GM12878 (cell line): ENCODE measurements at regions not wholly inside any gene's neighbourhood (a gene's known extent, or its start where the extent isn't known, plus 50 kb on each side); places are given as distances from the start of the nearest gene placed in this dataset.

Experiments
- ATAC-seq: fragments of 200-7000 bp; cut with Tn5 transposase; 3 replicates; pipeline ENCODE4 v1.9.1; 2020; ENCODE audit warnings: mild to moderate bottlenecking, moderate library complexity
- BruUV-seq: library from RNA; stranded (reverse); fragments of 400-500 nt; replicated peaks from 2 replicates; lab custom pipeline; 2021; lab: Mats Ljungman, UMichigan
- CTCF ChIA-PET: fragments of 300-600 bp; sonication (Branson Sonifier 250); formaldehyde crosslinking; extraction: SDS; loops from one replicate; lab custom pipeline; 2021; ENCODE audit warnings: inconsistent platforms; lab: Yijun Ruan, JAX
- POLR2A ChIA-PET: fragments of 350-600 bp; formaldehyde crosslinking; extraction: SDS; loops from one replicate; lab custom pipeline; 2021; ENCODE audit warnings: inconsistent platforms; lab: Charles Lee
- RAD21 ChIA-PET: fragments of 300-600 bp; sonication (Branson Sonifier 250); formaldehyde crosslinking; loops from one replicate; lab custom pipeline; 2023; ENCODE audit warnings: antibody characterized with exemption; ENCODE audit not compliant: unreplicated experiment; lab: Charles Lee
- SMC1A ChIA-PET: fragments of 300-600 bp; sonication (Branson Sonifier 250); formaldehyde crosslinking; loops from one replicate; lab custom pipeline; 2023; ENCODE audit not compliant: unreplicated experiment, uncharacterized antibody; lab: Charles Lee
- DNase-seq: peaks from one replicate; pipeline ENCODE4 v3.0.0-alpha.2; 2011; ENCODE audit warnings: low read depth, low spot score
- FAIRE-seq: peaks from 3 replicates; lab custom pipeline; 2011; peaks lifted over from hg19 to GRCh38; lab: Jason Lieb, UNC
- H2AFZ ChIP-seq: 2 replicates; pipeline ENCODE4 v1.6.0; 2011; ENCODE audit warnings: low read depth, low read length, control low read depth; ENCODE audit not compliant: control insufficient read depth
- H3K27ac ChIP-seq: 2 replicates; pipeline ENCODE4 v1.5.1; 2011; ENCODE audit warnings: control low read depth; ENCODE audit not compliant: control insufficient read depth, insufficient read depth
- H3K27me3 ChIP-seq, 2 experiments: replicated peaks in 1 of 2; 2 replicates each; pipeline versions ENCODE4 v1.6.0 to v1.6.1; 2011; ENCODE audit warnings: low read length in 1 of 2; ENCODE audit not compliant: control insufficient read depth in 2 of 2, insufficient read depth in 2 of 2
- H3K36me3 ChIP-seq, 2 experiments: 2 replicates each; pipeline ENCODE4 v1.5.1; 2011; ENCODE audit warnings: low read length in 1 of 2; ENCODE audit not compliant: control insufficient read depth in 2 of 2, insufficient read depth in 2 of 2
- H3K4me1 ChIP-seq: 2 replicates; pipeline ENCODE4 v1.6.1; 2011; ENCODE audit warnings: mild to moderate bottlenecking, low read length, moderate library complexity, mixed read lengths; ENCODE audit not compliant: control insufficient read depth, insufficient read depth
- H3K4me2 ChIP-seq: 2 replicates; pipeline ENCODE4 v1.6.0; 2011; ENCODE audit warnings: control low read depth; ENCODE audit not compliant: control insufficient read depth, insufficient read depth
- H3K4me3 ChIP-seq: fragments of 200-600 bp; sonication (generic); 2 replicates; pipeline ENCODE4 v1.5.1; 2016
- H3K79me2 ChIP-seq: 2 replicates; pipeline ENCODE4 v1.6.0; 2011; ENCODE audit warnings: low read length; ENCODE audit not compliant: control insufficient read depth, insufficient read depth
- H3K9ac ChIP-seq: 2 replicates; pipeline ENCODE4 v1.8.0; 2011; ENCODE audit warnings: low read length, control low read depth, mixed read lengths; ENCODE audit not compliant: control insufficient read depth, insufficient read depth
- H3K9me3 ChIP-seq: replicated peaks from 3 replicates; pipeline ENCODE4 v1.5.1; 2011; ENCODE audit warnings: mild to moderate bottlenecking, low read length; ENCODE audit not compliant: control insufficient read depth, insufficient read depth
- H4K20me1 ChIP-seq: 2 replicates; pipeline ENCODE4 v1.6.0; 2011; ENCODE audit not compliant: control insufficient read depth, insufficient read depth
- ASH2L ChIP-seq: fragments of 300-600, 200-600 bp; sonication (generic); IDR thresholded peaks from 2 replicates; pipeline ENCODE4 v1.6.1; 2017; ENCODE audit warnings: low read depth, mild to moderate bottlenecking, borderline replicate concordance
- ATF7 ChIP-seq: fragments of 450-650 bp; IDR thresholded peaks from 2 replicates; pipeline ENCODE4 v1.6.1; 2016; ENCODE audit warnings: low read depth, mild to moderate bottlenecking
- DPF2 ChIP-seq: fragments of 450-650 bp; IDR thresholded peaks from 2 replicates; pipeline ENCODE4 v1.6.1; 2017; ENCODE audit warnings: mild to moderate bottlenecking
- FOXK2 ChIP-seq: fragments of 450-650 bp; IDR thresholded peaks from 2 replicates; pipeline ENCODE4 v1.6.1; 2017; ENCODE audit warnings: mild to moderate bottlenecking, moderate library complexity
- MEF2A ChIP-seq: IDR thresholded peaks from 2 replicates; pipeline ENCODE4 v1.6.1; 2011; ENCODE audit warnings: low read depth, mild to moderate bottlenecking, low read length, moderate library complexity; ENCODE audit not compliant: insufficient read depth
- NFXL1 ChIP-seq: fragments of 450-650 bp; IDR thresholded peaks from 2 replicates; pipeline ENCODE4 v1.6.1; 2017; ENCODE audit warnings: antibody characterized with exemption, mild to moderate bottlenecking, borderline replicate concordance
- NR2C1 ChIP-seq: fragments of 450-650 bp; IDR thresholded peaks from 2 replicates; pipeline ENCODE4 v1.6.1; 2017; ENCODE audit warnings: antibody characterized with exemption, mild to moderate bottlenecking, moderate library complexity
- RAD21 ChIP-seq: IDR thresholded peaks from 2 replicates; pipeline ENCODE4 v1.6.1; 2011; ENCODE audit warnings: mild to moderate bottlenecking, low read depth, low read length, moderate library complexity; ENCODE audit not compliant: insufficient read depth
- RCOR1 ChIP-seq: conservative IDR thresholded peaks from 2 replicates; pipeline ENCODE4 v1.6.1; 2012; ENCODE audit warnings: low read depth, low read length, improper control_type of control experiment
- SREBF2 ChIP-seq: IDR thresholded peaks from 2 replicates; pipeline ENCODE4 v1.6.1; 2012; ENCODE audit warnings: mild to moderate bottlenecking, low read length
- YBX1 ChIP-seq: fragments of 450-650 bp; IDR thresholded peaks from 2 replicates; pipeline ENCODE4 v1.6.1; 2016; ENCODE audit warnings: antibody characterized with exemption
- YY1 ChIP-seq: IDR thresholded peaks from 2 replicates; pipeline ENCODE4 v1.6.1; 2011; ENCODE audit warnings: low read depth, mild to moderate bottlenecking, low read length
- WGBS: methylation state at CpG from one replicate; pipeline ENCODE4 v1.1.6; 2016; ENCODE audit warnings: low lambda C conversion rate; ENCODE audit not compliant: insufficient replicate concordance, insufficient coverage; ENCODE audit errors: missing lambda C conversion rate; 5-methylcytosine and 5-hydroxymethylcytosine counted together
- in situ Hi-C: fragments of 300-500 bp; cut with MboI; formaldehyde crosslinking; loops from 9 replicates; pipeline ENCODE4 v1.14.3; 2018; ENCODE audit warnings: mixed read lengths
- intact Hi-C: fragments of 100-400 bp; cut with micrococcal nuclease; formaldehyde crosslinking; loops from one replicate; pipeline ENCODE4 v1.14.2; 2022; ENCODE audit not compliant: unreplicated experiment
- TF ChIP-seq, protein P1 (sequence below): fragments of 450-650 bp; IDR thresholded peaks from 2 replicates; pipeline ENCODE4 v1.6.1; 2016; ENCODE audit warnings: mild to moderate bottlenecking
- TF ChIP-seq, protein P2 (sequence below): fragments of 450-650 bp; IDR thresholded peaks from 2 replicates; pipeline ENCODE4 v1.6.1; 2017; ENCODE audit warnings: borderline replicate concordance
- TF ChIP-seq, protein P3 (sequence below): fragments of 450-650 bp; IDR thresholded peaks from 2 replicates; pipeline ENCODE4 v1.6.1; 2017; ENCODE audit warnings: antibody characterized with exemption, mild to moderate bottlenecking, moderate library complexity

DNA sequence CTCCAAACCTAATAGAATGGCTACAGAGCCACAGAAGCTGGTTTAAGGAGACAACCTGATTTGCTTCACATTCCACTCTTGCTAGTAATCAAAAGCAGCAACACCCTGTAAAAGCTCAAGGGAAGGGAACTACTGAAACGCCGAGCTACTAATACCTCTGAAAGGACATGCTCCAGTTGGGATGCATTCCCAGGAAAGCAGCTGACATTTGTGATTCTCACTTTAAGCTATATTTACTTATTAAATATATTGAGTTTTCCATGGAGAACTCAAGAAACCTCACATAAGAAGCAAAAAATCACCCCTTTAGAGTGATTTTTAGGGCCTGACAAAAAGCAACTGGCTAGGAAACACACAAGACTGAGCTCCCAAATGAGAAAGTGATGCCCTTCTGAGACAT lies 1073.0 kb upstream of the FLRT2 start:
- DNase-seq = no peak
- Histone ChIP-seq H2AFZ (no peak overlapping the region), H3K4me3 (no peak overlapping the region), H3K4me2 (no peak overlapping the region), H3K4me1 (no peaks in the 10 kb centered on the region), H3K27me3 (no peaks in the 10 kb centered on the region), H3K9me3 (no peaks in the 10 kb centered on the region), H3K36me3 (no peaks in the 10 kb centered on the region), H3K79me2 (no peaks in the 10 kb centered on the region)
- in situ Hi-C loops = no loop called here
- no peak for FAIRE-seq
- ChIA-PET SMC1A (no interaction called here), CTCF (no interaction called here), RAD21 (no interaction called here)
- no TSS peak for BruUV-seq
- no peak for ATAC-seq
- TF ChIP-seq NR2C1 = no peak
- no peak for TF ChIP-seq ASH2L
- TF ChIP-seq MEF2A = no peak
- TF ChIP-seq DPF2 = no peak
- TF ChIP-seq ATF7 = no peak
- TF ChIP-seq, all 136 proteins: peak for 0
- intact Hi-C loops = no loop called here
- Histone ChIP-seq H4K20me1 (no peaks in the 10 kb centered on the region), H3K9ac (no peak overlapping the region), H3K27ac (no peak overlapping the region)
- POLR2A ChIA-PET = no interaction called here
- 51% methylated on average over 2 of the region's 2 CpGs for WGBS

DNA sequence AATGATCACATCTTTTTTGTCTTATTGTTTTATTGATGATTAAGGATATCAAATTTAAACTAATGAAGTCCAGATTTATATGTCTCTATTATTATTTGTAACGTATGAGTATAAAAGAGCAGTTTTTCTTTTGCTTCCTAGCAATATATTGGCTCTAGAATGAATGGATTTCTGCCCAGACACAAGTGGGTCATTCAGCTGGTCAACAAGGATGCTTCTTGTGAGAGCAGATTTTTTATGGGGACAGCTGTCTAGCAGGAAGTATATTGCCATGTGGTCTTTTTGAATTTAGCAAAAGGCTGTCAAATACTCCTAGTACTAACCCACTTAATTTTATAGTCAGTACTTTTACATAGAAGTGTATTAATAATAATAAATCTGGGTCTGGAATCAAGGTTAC lies 1071.1 kb upstream of the FLRT2 start:
- intact Hi-C loops = no loop called here
- H2AFZ ChIP-seq = no peak overlapping the region
- H3K4me3 ChIP-seq = no peak overlapping the region
- no peak for ATAC-seq
- H3K27ac ChIP-seq = no peak overlapping the region
- FAIRE-seq = no peak
- no peak overlapping the region for H3K4me2 ChIP-seq
- POLR2A ChIA-PET = interaction anchor here (0.5 kb wide), 1 partner anchor 20 kb away, joined by 7 read pairs; no protein-coding TSS in a partner anchor
- H3K9me3 ChIP-seq = no peaks in the 10 kb centered on the region
- in situ Hi-C loops = no loop called here
- no peaks in the 10 kb centered on the region for H3K36me3 ChIP-seq
- WGBS = 0% methylated on average over 1 of the region's 1 CpG
- no TSS peak for BruUV-seq
- no peak overlapping the region for H3K9ac ChIP-seq
- H4K20me1 ChIP-seq = no peaks in the 10 kb centered on the region
- no peaks in the 10 kb centered on the region for H3K27me3 ChIP-seq
- H3K4me1 ChIP-seq = no peaks in the 10 kb centered on the region
- SMC1A ChIA-PET = no interaction called here
- CTCF ChIA-PET = no interaction called here
- no peaks in the 10 kb centered on the region for H3K79me2 ChIP-seq
- RAD21 ChIA-PET = no interaction called here
- no peak for DNase-seq
- TF ChIP-seq RAD21 (no peak), DPF2 (no peak), NFXL1 (no peak), YBX1 (no peak), FOXK2 (no peak), YY1 (no peak), SREBF2 (no peak), RCOR1 (no peak)
- TF ChIP-seq, protein P1, sequence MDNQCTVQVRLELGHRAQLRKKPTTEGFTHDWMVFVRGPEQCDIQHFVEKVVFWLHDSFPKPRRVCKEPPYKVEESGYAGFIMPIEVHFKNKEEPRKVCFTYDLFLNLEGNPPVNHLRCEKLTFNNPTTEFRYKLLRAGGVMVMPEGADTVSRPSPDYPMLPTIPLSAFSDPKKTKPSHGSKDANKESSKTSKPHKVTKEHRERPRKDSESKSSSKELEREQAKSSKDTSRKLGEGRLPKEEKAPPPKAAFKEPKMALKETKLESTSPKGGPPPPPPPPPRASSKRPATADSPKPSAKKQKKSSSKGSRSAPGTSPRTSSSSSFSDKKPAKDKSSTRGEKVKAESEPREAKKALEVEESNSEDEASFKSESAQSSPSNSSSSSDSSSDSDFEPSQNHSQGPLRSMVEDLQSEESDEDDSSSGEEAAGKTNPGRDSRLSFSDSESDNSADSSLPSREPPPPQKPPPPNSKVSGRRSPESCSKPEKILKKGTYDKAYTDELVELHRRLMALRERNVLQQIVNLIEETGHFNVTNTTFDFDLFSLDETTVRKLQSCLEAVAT = no peak
- TF ChIP-seq, protein P2, sequence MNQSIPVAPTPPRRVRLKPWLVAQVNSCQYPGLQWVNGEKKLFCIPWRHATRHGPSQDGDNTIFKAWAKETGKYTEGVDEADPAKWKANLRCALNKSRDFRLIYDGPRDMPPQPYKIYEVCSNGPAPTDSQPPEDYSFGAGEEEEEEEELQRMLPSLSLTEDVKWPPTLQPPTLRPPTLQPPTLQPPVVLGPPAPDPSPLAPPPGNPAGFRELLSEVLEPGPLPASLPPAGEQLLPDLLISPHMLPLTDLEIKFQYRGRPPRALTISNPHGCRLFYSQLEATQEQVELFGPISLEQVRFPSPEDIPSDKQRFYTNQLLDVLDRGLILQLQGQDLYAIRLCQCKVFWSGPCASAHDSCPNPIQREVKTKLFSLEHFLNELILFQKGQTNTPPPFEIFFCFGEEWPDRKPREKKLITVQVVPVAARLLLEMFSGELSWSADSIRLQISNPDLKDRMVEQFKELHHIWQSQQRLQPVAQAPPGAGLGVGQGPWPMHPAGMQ = no peak
- TF ChIP-seq, protein P3, sequence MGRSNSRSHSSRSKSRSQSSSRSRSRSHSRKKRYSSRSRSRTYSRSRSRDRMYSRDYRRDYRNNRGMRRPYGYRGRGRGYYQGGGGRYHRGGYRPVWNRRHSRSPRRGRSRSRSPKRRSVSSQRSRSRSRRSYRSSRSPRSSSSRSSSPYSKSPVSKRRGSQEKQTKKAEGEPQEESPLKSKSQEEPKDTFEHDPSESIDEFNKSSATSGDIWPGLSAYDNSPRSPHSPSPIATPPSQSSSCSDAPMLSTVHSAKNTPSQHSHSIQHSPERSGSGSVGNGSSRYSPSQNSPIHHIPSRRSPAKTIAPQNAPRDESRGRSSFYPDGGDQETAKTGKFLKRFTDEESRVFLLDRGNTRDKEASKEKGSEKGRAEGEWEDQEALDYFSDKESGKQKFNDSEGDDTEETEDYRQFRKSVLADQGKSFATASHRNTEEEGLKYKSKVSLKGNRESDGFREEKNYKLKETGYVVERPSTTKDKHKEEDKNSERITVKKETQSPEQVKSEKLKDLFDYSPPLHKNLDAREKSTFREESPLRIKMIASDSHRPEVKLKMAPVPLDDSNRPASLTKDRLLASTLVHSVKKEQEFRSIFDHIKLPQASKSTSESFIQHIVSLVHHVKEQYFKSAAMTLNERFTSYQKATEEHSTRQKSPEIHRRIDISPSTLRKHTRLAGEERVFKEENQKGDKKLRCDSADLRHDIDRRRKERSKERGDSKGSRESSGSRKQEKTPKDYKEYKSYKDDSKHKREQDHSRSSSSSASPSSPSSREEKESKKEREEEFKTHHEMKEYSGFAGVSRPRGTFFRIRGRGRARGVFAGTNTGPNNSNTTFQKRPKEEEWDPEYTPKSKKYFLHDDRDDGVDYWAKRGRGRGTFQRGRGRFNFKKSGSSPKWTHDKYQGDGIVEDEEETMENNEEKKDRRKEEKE = no peak
